Endothelial cell of umbilical vein (primary cell): ENCODE measurements at regions not wholly inside any gene's neighbourhood (a gene's known extent, or its start where the extent isn't known, plus 50 kb on each side); places are given as distances from the start of the nearest gene placed in this dataset.

Source experiments
- BruUV-seq: library from RNA; stranded (reverse); fragments of 400-500 nt; replicated peaks from 2 replicates; lab custom pipeline; 2021; lab: Mats Ljungman, UMichigan
- CTCF ChIA-PET: fragments of 300-600, 350-600 bp; sonication (Branson Sonifier 250); formaldehyde crosslinking; loops from one replicate; lab custom pipeline; 2021; ENCODE audit warnings: antibody characterized with exemption, inconsistent platforms; lab: Charles Lee
- POLR2A ChIA-PET: fragments of 300-600, 350-600 bp; sonication (Branson Sonifier 250); formaldehyde crosslinking; loops from one replicate; lab custom pipeline; 2021; ENCODE audit warnings: antibody characterized with exemption, inconsistent platforms; lab: Charles Lee
- DNase-seq: peaks from one replicate; pipeline ENCODE4 v3.0.0-alpha.2; 2011; ENCODE audit warnings: low read depth, low spot score
- FAIRE-seq: peaks from 2 replicates; lab custom pipeline; 2011; peaks lifted over from hg19 to GRCh38; lab: Jason Lieb, UNC
- H2AFZ ChIP-seq: 2 replicates; pipeline ENCODE4 v1.6.0; 2012; ENCODE audit warnings: low read depth, low read length, control low read depth, inconsistent platforms
- H3K27ac ChIP-seq: 2 replicates; pipeline ENCODE4 v1.5.1; 2011; ENCODE audit warnings: low read depth, mild to moderate bottlenecking, control low read depth, low read length, moderate library complexity; ENCODE audit not compliant: insufficient read depth
- H3K27me3 ChIP-seq, 2 experiments: 2 replicates each; pipeline versions ENCODE4 v1.6.0 to v1.6.1; 2011; ENCODE audit warnings: low read length in 2 of 2, mixed read lengths in 1 of 2; ENCODE audit not compliant: control insufficient read depth in 2 of 2, insufficient read depth in 2 of 2
- H3K36me3 ChIP-seq, 2 experiments: 2 replicates in 1 of 2; 3 replicates in 1 of 2; pipeline ENCODE4 v1.5.1; 2011; ENCODE audit warnings: low read length in 2 of 2, mild to moderate bottlenecking in 1 of 2, moderate library complexity in 1 of 2; ENCODE audit not compliant: control insufficient read depth in 2 of 2, insufficient read depth in 2 of 2; ENCODE audit errors: extremely low read depth in 1 of 2
- H3K4me1 ChIP-seq: 3 replicates; pipeline ENCODE4 v1.5.1; 2011; ENCODE audit warnings: mild to moderate bottlenecking, low read length; ENCODE audit not compliant: control insufficient read depth, insufficient read depth; ENCODE audit errors: extremely low read depth
- H3K4me2 ChIP-seq: 2 replicates; pipeline ENCODE4 v1.6.1; 2011; ENCODE audit warnings: low read length, control low read depth, mixed read lengths; ENCODE audit not compliant: insufficient read depth
- H3K4me3 ChIP-seq, 3 experiments: fragments of 200-600 bp in 1 of 3; sonication (generic), shearing (Covaris generic) in 1 of 3; replicated peaks in 1 of 3; 2 replicates each; pipeline ENCODE4 v1.5.1; 2011 to 2016; ENCODE audit warnings: control low read depth in 3 of 3, low read length in 3 of 3, mild to moderate bottlenecking in 2 of 3, inconsistent platforms in 1 of 3, low read depth in 1 of 3, moderate library complexity in 1 of 3; ENCODE audit not compliant: insufficient read depth in 1 of 3
- H3K79me2 ChIP-seq: 2 replicates; pipeline ENCODE4 v1.6.0; 2012; ENCODE audit warnings: low read length, inconsistent platforms; ENCODE audit not compliant: control insufficient read depth, insufficient read depth
- H3K9ac ChIP-seq: replicated peaks from 2 replicates; pipeline ENCODE3; 2011; ENCODE audit warnings: low read length, control low read depth; ENCODE audit not compliant: insufficient read depth; ENCODE audit errors: extremely low read depth
- H3K9me1 ChIP-seq: replicated peaks from 3 replicates; pipeline ENCODE4 v1.6.0; 2011; ENCODE audit warnings: mild to moderate bottlenecking, low read length; ENCODE audit not compliant: control insufficient read depth, insufficient read depth; ENCODE audit errors: extremely low read depth
- H3K9me3 ChIP-seq: replicated peaks from 2 replicates; pipeline ENCODE4 v1.5.1; 2012; ENCODE audit warnings: low read length, inconsistent platforms; ENCODE audit not compliant: control insufficient read depth, insufficient read depth
- H4K20me1 ChIP-seq: replicated peaks from 2 replicates; pipeline ENCODE3; 2011; ENCODE audit warnings: mild to moderate bottlenecking, low read length; ENCODE audit not compliant: control insufficient read depth, insufficient read depth; ENCODE audit errors: extremely low read depth
- CTCF ChIP-seq, 2 donors: IDR thresholded peaks; 1 replicate in 1 of 2; 2 replicates in 1 of 2; pipeline ENCODE4 v1.5.1; 2011; ENCODE audit warnings: low read length in 2 of 2, mild to moderate bottlenecking in 2 of 2, moderate library complexity in 2 of 2, control low read depth in 1 of 2, inconsistent platforms in 1 of 2, low read depth in 1 of 2; ENCODE audit not compliant: insufficient read depth in 1 of 2; ENCODE audit errors: extremely low read depth in 1 of 2
- EZH2 ChIP-seq: IDR thresholded peaks from 2 replicates; pipeline ENCODE4 v1.6.1; 2012; ENCODE audit warnings: borderline replicate concordance, low read depth, mild to moderate bottlenecking, moderate library complexity, low read length, inconsistent platforms; ENCODE audit not compliant: severe bottlenecking
- FOS ChIP-seq: IDR thresholded peaks from 2 replicates; pipeline ENCODE4 v1.6.1; 2011; ENCODE audit warnings: mild to moderate bottlenecking, low read length, moderate library complexity, borderline replicate concordance; ENCODE audit not compliant: insufficient read depth
- GATA2 ChIP-seq: IDR thresholded peaks from 2 replicates; pipeline ENCODE4 v1.7.0; 2011; ENCODE audit warnings: low read depth, mild to moderate bottlenecking, moderate library complexity, mixed read lengths, low read length; ENCODE audit not compliant: insufficient read length, insufficient read depth
- JUN ChIP-seq: IDR thresholded peaks from 2 replicates; pipeline ENCODE4 v1.6.1; 2011; ENCODE audit warnings: borderline replicate concordance, low read depth; ENCODE audit not compliant: insufficient read length, insufficient read depth
- MAX ChIP-seq: IDR thresholded peaks from 2 replicates; pipeline ENCODE4 v1.6.1; 2011; ENCODE audit not compliant: insufficient read depth, insufficient read length
- MYC ChIP-seq: IDR thresholded peaks from one replicate; pipeline ENCODE4 v1.6.1; 2011; ENCODE audit warnings: mild to moderate bottlenecking, low read depth, low read length
- POLR2A ChIP-seq: IDR thresholded peaks from 2 replicates; pipeline ENCODE4 v1.6.1; 2012; ENCODE audit warnings: low read depth, mild to moderate bottlenecking, control low read depth, low read length
- POLR2AphosphoS5 ChIP-seq: IDR thresholded peaks from 2 replicates; pipeline ENCODE4 v1.6.1; 2012; ENCODE audit warnings: low read depth, mild to moderate bottlenecking, control low read depth, low read length, moderate library complexity; ENCODE audit not compliant: insufficient read depth
- dilution Hi-C: fragments of 300-500 bp; cut with MboI; formaldehyde crosslinking; loops from one replicate; pipeline ENCODE4 v1.15.0; 2019; ENCODE audit warnings: low sequenced_read_pairs; ENCODE audit not compliant: extremely low pct_ligation_motif_present
- intact Hi-C: fragments of 100-400 bp; cut with micrococcal nuclease; formaldehyde crosslinking; loops from one replicate; pipeline ENCODE4 v1.10.0; 2022

GRCh38 chr15:94033683-94034020, 197.7 kb upstream of the MCTP2 start:
- FAIRE-seq: no peak

More at GRCh38 chr15:94033683-94034020, 197.7 kb upstream of the MCTP2 start:
- H3K4me3 ChIP-seq: no peak overlapping the region
- peaks cover 4% of the 10 kb centered on the region for H3K9me3 ChIP-seq
- dilution Hi-C loops (no loop called here), intact Hi-C loops (no loop called here)
- H3K36me3 ChIP-seq: no peaks in the 10 kb centered on the region
- no peaks in the 10 kb centered on the region for H4K20me1 ChIP-seq
- no peak overlapping the region for H3K4me2 ChIP-seq
- H3K9me1 ChIP-seq: no peaks in the 10 kb centered on the region
- CTCF ChIA-PET: no interaction called here
- POLR2A ChIA-PET: no interaction called here
- no peak overlapping the region for H3K27ac ChIP-seq
- TF ChIP-seq JUN (no peak), POLR2A (no peak), MAX (no peak), FOS (no peak), EZH2 (no peak), POLR2AphosphoS5 (no peak), CTCF (IDR thresholded peaks at IDR 0.05; ENCODE audit: extremely low read depth in 1 of 2, insufficient read depth in 1 of 2, low read depth in 1 of 2, low read length in 2 of 2) (no peak), GATA2 (no peak), MYC (no peak)
- no peak overlapping the region for H2AFZ ChIP-seq
- DNase-seq: no peak
- H3K79me2 ChIP-seq: no peaks in the 10 kb centered on the region
- H3K27me3 ChIP-seq: no peaks in the 10 kb centered on the region
- H3K4me1 ChIP-seq: no peaks in the 10 kb centered on the region
- no peak overlapping the region for H3K9ac ChIP-seq
- no TSS peak for BruUV-seq
